HK-2 (cell line): ENCODE measurements at regions not wholly inside any gene's neighbourhood (a gene's known extent, or its start where the extent isn't known, plus 50 kb on each side); places are given as distances from the start of the nearest gene placed in this dataset.
"Not testable (repeated sequence)": the region's sequence is repeated elsewhere in the genome, so short reads cannot be mapped to it uniquely, and the experiment has no call there.

ENCODE experiments used
- DNase-seq: peaks from one replicate; pipeline ENCODE4 v3.0.0-alpha.2; 2018; ENCODE audit not compliant: unreplicated experiment

DNA sequence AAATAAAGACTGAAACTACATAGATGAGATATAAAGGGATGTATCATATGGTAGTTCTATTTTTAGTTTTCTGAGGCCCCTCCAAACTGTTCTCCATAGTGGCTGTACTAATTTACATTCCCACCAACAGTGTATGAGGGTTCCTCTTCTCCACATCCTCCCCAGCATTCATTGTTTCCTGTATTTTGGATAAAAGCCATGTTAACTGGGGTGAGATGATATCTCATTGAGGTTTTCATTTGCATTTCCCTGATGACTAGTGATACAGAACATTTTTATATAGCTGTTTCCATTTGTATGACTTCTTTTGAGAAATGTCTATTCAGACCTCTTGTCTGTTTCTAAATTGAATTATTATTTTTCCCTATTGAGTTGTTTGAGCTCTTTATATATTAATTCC, 229.3 kb downstream of the RFPL4B start:
- no peak for DNase-seq

DNA sequence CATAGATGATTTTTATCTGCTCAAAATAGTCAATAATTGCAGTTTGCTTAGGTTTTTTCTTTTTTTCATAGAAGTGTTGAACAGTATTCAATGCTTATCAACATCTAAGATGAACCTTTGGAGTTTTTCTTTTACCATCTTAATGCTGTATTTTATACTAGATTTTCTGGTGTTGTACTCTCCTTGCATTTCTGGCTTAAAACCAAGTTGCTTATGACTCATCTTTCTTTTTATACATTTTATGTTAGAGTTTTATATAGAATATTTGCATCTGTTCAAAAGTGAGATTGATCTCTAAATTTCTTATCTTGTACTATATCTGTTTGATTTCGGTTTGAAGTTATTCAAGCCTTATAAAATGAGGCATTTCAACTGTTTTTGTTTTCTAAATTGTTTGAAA, 232.5 kb downstream of the RFPL4B start:
- DNase-seq = no peak

DNA sequence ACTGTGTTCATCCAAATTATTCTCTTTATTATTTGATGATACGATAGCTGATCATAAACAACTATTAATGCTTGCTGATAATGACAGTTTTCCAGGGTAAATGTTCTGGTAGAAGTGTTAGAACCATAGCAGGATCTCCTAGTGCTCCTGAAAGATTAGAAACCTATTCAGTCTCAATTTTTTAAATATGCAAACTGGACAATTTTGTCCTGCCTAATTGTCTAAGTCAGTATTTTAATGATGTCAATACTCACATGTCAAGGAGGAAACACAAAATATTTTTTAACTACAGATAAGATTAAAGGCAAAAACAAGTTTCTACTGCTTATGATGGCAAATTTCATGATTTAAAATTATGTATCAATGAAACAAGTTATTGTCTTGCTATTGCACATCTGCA, 233.9 kb downstream of the RFPL4B start:
- no peak for DNase-seq

DNA sequence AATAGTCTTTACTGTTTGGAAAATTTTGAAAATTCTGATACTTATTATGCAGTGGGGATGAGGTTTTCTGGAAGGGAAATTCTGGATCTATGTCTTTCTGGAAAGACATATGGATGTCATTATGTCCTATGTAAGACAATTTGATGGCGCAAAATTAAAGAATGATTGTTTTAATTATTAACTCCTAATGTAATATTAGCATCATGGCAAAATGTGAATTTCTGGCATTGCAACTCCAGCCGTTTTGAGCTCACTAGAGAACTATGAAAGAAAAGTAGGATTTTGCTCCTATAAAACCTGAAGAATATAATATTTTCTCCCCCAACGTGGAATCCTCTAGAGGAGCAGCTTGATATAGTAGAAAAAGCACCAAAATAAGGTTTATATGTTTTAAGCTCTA, 243.2 kb downstream of the RFPL4B start:
- no peak for DNase-seq

DNA sequence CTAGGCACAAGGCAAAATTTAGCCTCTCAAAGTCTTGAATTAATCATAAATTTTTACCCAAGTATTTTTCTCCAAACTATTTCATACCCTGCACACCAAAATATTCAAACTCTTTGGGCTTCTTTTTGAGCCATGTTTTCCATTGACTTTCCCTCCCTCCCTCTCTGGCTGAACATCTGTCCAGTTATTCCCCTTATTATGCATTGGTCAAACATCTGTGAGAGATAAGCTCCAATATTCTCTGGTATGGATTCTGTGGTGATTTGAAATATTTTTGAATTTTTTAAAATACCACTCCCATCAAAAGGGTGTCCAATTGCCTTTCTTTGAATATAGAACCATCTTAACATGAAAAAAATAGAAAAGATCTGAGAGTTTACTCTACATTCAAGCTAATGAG, 244.2 kb downstream of the RFPL4B start:
- no peak for DNase-seq

DNA sequence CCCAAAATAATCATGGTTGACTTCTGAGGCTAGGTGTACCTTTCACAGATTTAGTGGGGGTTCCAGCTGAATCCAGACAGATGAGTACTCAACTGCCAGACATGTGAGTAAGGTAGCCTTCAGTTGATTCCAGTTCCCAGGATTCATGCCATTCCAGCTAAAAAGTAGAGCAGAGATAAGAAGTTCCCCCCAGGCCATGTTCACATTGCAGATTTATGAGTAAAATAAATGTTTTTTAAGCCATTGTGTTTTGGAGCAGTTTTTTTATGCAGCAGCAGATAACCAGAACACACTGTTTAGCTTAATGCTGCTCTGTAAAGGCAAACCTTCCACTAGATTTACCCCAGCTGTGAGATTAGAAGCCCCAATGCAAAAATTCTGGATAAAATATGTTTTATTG, 245.0 kb downstream of the RFPL4B start:
- DNase-seq = no peak

DNA sequence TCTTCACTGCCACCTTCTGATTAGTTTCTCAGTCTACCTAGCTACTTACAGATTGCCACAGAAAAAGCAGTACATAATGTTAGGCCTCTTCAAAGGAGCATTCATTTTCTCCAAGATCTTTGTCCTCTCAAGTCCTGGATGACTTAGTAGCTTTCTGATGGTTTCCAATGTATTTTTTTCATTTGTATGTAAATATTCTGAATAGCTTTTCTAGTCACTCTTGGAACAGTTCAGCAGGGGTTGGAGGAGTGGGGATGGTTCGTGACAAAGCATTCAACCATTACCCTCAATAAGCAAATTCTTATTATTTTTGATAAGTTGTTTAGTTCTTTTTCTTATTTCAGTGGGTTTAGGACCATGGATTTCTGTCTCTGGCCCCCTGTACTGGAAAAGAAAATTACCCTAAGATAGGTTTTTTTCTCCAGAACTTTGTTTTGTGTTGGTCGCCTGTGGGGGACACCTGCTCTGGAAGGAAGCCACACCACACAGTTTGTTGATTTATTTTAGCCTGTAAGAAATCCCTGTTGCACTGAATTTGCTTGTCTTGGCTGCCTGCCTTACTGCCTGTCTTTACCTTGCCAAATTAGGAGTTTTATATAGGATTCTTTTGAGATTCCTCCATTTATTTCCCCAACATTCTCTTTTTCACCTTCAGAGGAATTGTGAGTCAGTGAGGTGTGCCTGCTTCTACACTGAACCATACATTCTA, 247.9 kb downstream of the RFPL4B start:
- no peak for DNase-seq

DNA sequence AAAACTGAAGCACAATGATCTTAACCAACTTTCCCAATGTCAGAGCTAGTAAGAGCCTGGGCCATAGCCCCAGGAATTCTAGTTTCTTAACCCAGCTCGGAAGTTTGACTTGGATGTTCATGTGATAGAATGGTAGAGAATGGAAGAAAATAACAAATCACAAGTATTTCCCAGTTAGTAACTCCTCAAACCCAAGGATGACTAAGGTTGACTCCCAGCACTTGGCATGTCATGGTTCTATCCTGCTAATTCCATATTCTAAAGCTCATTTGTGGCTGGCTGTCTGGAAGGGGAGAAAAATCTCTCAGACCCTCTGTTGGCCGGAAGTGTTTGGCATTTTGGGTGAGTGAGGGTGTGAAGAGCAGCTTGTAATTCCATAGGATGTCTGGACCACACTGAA, 248.7 kb downstream of the RFPL4B start:
- no peak for DNase-seq

DNA sequence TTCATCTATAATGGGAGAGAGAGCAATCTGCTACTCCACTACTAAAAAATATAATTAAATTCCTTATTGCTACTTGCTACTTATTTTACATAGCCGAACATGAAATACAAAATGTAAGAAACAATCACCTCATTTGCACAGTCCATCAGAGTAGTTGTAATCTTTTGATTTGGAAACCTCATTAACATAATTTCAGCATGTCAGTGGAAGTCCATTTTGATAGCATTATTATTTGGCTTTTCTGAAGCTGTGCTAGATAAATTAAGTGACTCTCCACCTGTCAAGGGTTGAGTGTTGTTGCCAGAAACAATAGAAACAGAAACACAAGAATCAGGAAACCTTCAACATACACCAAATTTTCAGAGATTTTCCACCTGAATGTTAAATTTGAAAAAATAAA, 250.0 kb downstream of the RFPL4B start:
- no peak for DNase-seq

DNA sequence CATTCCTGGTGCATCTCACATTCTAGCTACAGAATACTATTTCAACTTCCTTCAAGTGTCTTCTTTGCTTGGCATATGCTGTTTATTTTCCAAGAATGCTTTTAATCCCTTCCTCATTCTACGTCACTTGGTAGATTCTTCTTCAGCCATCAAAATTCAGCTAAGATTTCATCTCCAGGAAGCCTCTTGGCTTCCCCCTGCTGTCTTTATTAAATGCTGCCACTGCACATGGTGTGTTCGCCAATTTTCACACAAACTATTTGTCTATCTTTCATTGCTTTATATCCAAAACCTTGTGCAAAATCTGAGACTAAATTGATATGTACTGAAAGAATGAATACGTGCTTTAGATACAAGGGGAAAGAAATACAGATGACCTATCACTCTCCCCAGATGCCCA, 253.0 kb downstream of the RFPL4B start:
- DNase-seq = no peak

DNA sequence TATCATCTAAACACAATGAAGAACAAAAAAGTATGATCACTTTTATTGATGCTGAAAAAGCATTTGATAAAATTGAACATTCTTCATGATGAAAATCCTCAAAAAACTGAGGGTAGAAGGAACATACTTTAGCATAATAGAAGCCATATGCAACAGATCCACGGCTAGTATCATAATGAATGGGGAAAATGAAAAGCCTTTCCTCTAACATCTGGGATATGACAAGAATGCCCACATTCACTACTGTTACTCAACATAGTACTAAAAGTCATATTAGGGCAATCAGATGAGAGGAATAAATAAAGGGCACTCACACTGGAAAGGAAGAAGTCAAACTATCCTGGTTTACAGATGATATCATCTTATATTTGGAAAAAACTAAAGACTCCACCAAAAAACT, 256.6 kb downstream of the RFPL4B start:
- DNase-seq = no peak

DNA sequence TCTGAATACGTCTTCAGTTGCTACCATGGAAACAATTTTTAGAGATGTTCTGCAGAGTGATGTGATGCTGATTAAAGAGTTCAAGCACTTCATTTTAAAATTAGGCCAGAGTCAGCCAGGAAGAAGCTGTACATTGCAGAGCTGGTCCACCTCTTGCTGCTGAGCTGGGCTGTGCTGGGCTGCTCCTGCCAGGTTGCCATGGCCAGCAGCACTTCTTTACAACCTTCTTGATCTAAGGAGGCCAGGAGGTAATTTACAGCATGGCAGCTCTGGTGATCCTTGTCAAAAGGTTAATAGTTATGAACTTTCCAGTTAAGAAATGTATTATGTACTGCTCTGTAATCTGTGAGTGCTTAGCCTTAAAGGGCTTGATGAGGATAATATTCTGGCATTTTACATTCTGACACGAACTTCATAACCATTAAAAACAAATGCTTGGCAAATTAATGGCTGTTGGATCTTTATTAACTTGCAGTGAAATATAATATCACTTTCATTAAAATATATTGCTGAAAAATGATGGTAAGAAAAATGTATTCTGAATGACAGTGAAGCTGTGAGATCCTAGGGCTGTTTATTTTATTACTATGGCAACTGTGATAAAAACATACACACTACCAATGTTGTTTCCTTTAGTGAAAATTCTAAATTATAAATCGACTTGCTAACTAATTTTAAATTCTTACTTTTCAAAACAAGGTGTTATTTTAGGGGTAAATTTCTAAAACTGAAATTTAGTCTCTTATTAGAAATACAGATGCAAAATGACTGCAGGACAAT, 259.7 kb downstream of the RFPL4B start:
- no peak for DNase-seq

DNA sequence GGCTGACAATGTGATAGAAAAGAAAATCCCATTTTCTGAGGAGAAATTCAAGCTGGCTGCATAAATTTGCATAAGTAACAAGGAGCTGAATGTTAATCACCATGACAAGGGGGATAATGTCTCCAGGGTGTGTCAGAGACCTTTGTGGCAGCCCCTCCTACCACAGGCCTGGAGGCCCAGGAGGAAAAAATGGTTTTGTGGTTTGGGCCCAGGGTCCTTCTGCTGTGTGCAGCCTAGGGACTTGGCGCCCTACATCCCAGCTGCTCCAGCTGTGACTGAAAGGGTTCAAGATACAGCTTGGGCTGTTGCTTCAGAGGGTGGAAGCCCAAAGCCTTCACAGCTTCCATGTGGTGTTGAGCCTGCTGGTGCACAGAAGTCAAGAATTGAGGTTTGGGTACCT, 261.8 kb downstream of the RFPL4B start:
- DNase-seq = not testable (repeated sequence)

DNA sequence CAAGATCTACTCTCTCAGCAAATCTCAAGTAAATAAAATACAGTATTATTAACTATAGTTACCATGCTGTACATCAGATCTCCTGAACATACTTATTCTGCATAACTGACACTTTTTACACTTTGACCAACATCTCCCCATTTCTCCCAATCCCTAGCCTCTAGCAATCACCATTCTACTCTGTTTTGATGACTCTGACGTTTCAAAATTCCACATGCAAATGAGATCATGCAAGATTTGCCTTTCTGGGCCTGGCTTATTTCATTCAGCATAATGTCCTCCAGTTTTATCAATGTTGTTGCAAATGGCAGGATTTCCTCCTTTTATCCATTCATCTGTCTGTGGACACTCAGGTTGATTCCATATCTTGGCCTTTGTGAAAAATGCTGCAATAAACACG, 266.3 kb downstream of the RFPL4B start:
- DNase-seq = no peak

DNA sequence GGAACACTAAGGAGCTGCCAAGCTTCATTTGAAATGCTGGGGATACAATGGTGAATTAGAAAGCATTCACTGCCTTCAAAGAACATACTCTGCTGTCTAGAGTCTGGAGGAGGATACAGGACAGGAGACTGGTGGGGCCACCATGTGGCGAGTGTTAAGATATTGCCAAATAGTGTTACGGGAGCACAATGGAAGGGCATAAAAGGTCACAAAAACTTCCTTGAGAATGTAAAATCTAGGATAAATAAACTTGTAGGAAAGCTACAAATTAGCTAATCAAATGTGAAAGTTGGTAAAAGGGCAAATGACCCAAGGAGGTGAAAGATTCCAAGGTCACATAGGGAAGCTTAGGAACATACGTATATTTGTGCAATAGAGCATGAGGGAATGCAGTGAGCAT, 271.7 kb downstream of the RFPL4B start:
- peak; percentile 10 for DNase-seq

DNA sequence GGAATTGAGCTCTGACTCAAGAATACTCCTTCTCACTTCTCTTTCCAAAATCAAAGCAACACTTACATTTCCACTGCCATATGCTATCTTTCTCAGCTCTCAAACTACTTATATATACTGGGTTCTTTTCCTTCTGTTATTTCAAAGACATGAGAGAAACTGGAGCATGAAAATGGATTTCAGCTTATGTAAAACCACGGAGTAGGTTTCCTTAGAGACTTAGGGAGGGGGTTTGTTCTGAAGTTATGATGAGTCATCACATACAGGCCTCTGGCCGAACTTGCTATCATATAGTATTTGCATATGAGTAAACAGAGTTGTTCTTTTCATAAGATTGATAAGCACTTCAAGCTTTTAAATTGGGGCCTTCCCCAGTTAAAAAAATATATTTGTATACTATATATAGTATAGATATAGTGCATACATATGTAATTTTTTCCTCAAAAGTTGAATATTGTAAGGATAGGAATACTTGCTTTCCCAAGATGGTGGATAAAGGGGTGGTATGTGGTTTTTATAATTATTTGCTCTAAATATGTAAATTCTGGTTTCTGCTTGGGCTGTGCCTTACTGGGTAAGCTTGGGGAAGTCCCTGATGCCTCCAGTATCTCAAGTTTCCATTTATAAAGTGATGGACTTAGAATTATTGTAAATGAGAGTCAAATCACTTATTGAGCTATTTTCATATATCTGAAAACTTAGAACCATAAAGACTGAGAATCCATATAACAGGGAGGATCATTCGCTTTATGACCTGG, 273.9 kb downstream of the RFPL4B start:
- DNase-seq = no peak

DNA sequence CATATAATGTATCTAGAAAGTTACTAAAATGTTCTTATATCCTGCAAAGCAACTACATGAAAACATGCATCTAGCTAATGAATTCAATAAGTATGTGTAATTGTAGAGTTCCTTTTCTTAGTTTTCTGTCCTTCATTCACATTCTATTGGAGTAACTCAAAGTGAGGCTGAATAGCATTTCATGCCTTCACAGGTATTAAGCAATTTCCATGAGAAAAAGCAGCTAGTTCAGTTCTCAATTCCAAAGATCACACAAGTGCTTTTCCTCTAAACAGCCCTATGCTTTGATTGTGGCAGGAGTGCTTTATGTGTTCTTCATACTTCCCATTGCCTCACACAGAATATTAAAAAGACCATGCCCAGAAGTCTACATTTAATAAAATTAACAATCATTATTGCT, 274.9 kb downstream of the RFPL4B start:
- DNase-seq = no peak

DNA sequence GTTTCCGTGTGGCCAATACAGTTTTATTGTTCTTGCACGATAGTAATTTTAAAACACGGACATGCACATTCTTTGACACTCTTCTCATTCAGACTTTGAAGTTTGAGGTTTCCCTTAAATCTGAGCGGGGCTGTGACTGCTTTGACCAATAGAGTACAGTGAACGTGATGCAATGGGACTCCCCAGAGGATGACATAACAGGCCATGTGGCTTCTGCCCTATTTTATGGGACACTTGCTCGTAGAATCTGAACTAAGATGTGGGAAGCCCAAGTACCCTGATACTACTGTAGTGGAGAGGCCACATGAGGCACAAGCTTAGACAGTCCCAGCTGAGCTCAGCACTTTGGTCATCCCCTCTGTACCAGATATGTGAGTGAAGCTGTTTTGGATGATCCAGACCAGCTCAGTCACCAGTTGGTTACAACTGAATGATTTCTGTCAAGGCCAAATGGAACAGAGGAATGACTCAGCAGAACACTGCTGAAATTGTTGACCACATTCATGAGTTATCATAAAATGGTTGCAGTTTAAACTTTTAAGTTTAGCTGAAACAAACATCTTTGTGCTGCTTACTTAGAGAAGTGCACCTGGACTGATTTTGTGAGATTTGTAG, 279.4 kb downstream of the RFPL4B start:
- peak; percentile 45 for DNase-seq

DNA sequence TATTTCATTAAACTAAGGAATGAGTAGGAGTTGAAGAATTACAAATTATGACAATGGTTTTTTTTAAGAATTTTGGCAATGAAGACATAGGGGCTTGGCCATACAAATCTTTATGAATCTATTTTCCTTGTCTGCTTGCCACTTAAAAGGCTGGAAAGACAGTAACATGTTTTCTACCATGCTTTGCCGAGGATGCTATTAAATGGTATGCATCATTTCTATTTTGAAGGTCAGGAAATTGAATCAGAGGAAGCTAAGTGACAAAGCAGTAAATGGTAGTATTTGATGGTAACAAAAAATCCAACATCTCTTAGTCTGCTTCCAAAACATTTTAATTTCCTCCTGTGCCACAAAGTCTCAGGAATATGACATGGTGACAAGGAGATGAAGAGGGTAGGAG, 287.2 kb downstream of the RFPL4B start:
- no peak for DNase-seq

DNA sequence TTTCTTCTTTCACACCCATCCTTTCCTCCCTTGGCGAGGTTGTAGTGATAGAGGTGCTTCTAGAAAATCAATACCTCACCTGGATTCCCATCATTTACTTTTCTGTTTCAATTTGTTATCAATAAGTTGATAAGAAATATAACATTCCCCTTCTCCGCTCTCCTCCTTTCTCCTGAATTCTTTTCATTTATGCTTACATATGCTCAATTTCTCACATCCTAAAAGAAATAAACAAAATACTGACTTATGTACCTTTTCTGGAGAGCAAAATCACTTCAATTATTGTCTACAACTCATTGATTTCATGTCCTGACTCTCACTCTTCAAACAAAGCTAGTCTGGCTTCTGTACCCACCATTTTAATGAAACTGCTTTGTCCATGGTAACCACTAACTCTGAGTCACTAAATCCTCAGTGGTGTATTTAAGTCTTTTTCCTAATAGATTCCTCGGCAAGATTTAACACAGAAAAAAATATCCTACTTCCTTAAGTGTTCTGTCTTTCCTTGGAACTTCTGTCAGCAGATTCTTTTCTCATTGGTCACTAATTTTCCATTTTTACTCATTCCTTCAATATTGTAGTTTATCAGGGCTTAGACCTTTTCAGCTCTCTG, 289.6 kb downstream of the RFPL4B start:
- no peak for DNase-seq

DNA sequence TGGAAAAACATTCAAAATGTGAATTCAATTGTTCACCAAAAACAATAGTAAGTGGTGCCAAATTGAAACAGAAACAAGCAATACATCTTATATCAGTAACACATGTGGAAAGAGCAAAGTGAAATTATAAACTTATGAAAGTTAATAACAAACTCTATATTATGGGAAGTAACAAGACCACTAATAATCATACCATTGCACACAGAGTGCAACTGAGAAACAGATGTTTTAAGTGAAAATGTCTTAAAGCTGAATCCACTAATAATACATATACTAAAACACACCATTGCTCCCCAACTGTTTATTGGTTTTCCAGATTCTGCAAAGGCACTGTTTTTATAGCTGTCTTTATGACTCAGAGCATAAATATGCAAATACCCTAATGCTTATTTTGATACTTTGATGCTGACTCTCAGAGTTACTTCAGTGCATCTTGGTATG, 292.3 kb downstream of the RFPL4B start:
- no peak for DNase-seq

DNA sequence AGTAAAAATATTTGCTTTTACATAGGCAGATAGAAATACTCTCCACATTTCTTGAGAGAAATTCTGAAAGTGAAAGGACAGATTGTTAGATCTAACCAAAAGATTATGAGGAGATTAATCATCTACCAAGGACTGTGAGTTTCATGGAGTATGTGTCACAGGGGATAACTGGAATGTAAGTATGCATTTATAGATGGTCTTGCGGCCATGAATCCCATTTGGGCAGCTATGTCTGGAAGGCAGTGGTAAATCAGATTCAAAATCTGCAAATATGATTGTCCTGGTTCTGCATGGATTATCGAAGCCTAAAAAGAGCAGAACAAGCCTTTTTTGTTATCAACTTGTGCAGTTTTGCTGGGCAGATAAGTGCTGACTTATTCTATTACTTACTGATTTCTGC, 293.8 kb downstream of the RFPL4B start:
- peak; percentile 17 for DNase-seq
